Osteoblast (primary cell): ENCODE measurements at regions not wholly inside any gene's neighbourhood (a gene's known extent, or its start where the extent isn't known, plus 50 kb on each side); places are given as distances from the start of the nearest gene placed in this dataset.

Source experiments
- DNase-seq: peaks from one replicate; pipeline ENCODE4 v3.0.0; 2011; ENCODE audit warnings: low spot score, mixed read lengths; ENCODE audit not compliant: insufficient read length; ENCODE audit errors: missing footprints
- H2AFZ ChIP-seq: 2 replicates; pipeline ENCODE4 v1.6.0; 2011; ENCODE audit warnings: mild to moderate bottlenecking, low read length
- H3K27ac ChIP-seq: 2 replicates; pipeline ENCODE4 v1.5.1; 2011; ENCODE audit warnings: mild to moderate bottlenecking, low read depth, low read length, moderate library complexity
- H3K27me3 ChIP-seq: 2 replicates; pipeline ENCODE4 v1.6.0; 2012; ENCODE audit warnings: mild to moderate bottlenecking, control low read depth, inconsistent platforms, low read length, moderate library complexity; ENCODE audit not compliant: insufficient read depth
- H3K36me3 ChIP-seq: 2 replicates; pipeline ENCODE4 v1.5.1; 2011; ENCODE audit warnings: mild to moderate bottlenecking, low read length, control low read depth, moderate library complexity; ENCODE audit not compliant: insufficient read depth
- H3K4me1 ChIP-seq: 2 replicates; pipeline ENCODE4 v1.5.1; 2011; ENCODE audit warnings: mild to moderate bottlenecking, low read length, control low read depth, moderate library complexity; ENCODE audit not compliant: insufficient read depth
- H3K4me2 ChIP-seq: 2 replicates; pipeline ENCODE4 v1.6.0; 2011; ENCODE audit warnings: mild to moderate bottlenecking, low read length; ENCODE audit not compliant: insufficient read depth
- H3K4me3 ChIP-seq: fragments of 200-600 bp; sonication (generic); 3 replicates; pipeline ENCODE4 v1.5.1; 2012; ENCODE audit warnings: mild to moderate bottlenecking, low read length, inconsistent platforms; ENCODE audit not compliant: insufficient read depth
- H3K79me2 ChIP-seq: 2 replicates; pipeline ENCODE4 v1.6.0; 2012; ENCODE audit warnings: mild to moderate bottlenecking, low read length, control low read depth, inconsistent platforms; ENCODE audit not compliant: insufficient read depth
- H3K9me3 ChIP-seq: 2 replicates; pipeline ENCODE4 v1.5.1; 2011; ENCODE audit warnings: low read depth, low read length, control low read depth
- H4K20me1 ChIP-seq: 2 replicates; pipeline ENCODE4 v1.6.0; 2012; ENCODE audit warnings: mild to moderate bottlenecking, low read length, control low read depth; ENCODE audit not compliant: insufficient read depth
- TF ChIP-seq, protein P1 (sequence below): IDR thresholded peaks from 2 replicates; pipeline ENCODE4 v1.5.1; 2011; ENCODE audit warnings: mild to moderate bottlenecking, low read depth, low read length, moderate library complexity; ENCODE audit errors: extremely low read depth

DNA sequence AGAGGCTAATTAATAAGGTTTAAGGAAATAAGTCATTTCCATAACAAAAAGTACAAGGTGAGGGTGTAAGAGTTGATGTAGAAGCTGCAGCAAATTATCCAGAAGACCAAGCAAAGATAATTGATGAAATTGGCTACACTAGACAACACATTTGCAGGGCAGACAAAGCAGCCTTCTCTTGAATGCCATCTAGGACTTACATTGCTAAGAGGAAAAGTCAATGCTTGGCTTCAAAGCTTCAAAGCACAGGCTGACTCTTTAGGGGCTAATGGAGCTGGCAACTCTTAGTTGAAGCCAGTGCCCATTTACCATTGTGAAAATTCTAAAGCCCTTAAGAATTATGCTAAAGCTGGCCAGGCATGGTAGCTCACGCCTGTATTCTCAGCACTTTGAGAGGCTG, 728.6 kb upstream of the KLHL29 start:
- Histone ChIP-seq H3K9me3 (peaks cover 11% of the 10 kb centered on the region), H3K4me1 (no peaks in the 10 kb centered on the region), H3K4me2 (no peak overlapping the region), H3K36me3 (no peaks in the 10 kb centered on the region), H3K27me3 (no peaks in the 10 kb centered on the region), H3K4me3 (no peak overlapping the region), H3K27ac (no peak overlapping the region), H3K79me2 (no peaks in the 10 kb centered on the region), H4K20me1 (no peaks in the 10 kb centered on the region), H2AFZ (no peak overlapping the region)
- TF ChIP-seq, protein P1, sequence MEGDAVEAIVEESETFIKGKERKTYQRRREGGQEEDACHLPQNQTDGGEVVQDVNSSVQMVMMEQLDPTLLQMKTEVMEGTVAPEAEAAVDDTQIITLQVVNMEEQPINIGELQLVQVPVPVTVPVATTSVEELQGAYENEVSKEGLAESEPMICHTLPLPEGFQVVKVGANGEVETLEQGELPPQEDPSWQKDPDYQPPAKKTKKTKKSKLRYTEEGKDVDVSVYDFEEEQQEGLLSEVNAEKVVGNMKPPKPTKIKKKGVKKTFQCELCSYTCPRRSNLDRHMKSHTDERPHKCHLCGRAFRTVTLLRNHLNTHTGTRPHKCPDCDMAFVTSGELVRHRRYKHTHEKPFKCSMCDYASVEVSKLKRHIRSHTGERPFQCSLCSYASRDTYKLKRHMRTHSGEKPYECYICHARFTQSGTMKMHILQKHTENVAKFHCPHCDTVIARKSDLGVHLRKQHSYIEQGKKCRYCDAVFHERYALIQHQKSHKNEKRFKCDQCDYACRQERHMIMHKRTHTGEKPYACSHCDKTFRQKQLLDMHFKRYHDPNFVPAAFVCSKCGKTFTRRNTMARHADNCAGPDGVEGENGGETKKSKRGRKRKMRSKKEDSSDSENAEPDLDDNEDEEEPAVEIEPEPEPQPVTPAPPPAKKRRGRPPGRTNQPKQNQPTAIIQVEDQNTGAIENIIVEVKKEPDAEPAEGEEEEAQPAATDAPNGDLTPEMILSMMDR: no peak
- no peak for DNase-seq

DNA sequence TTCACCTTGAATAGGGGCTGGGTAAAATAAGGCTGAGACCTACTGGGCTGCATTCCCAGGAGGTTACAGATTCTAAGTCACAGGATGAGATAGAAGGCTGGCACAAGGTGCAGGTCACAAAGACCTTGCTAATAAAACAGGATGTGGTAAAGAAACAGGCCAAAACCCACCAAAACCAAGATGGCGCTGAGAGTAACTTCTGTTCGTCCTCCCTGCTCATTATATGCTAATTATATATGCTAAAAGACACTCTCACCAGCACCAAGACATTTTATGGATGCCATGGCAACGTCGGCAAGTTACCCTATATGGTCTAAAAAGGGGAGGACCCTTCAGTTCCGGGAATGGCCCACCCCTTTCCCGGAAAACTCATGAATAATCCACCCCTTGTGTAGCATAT, 711.5 kb upstream of the KLHL29 start:
- Histone ChIP-seq H4K20me1 (no peaks in the 10 kb centered on the region), H3K36me3 (no peaks in the 10 kb centered on the region), H3K27me3 (no peaks in the 10 kb centered on the region), H3K4me3 (no peak overlapping the region), H3K27ac (no peak overlapping the region), H3K79me2 (no peaks in the 10 kb centered on the region), H2AFZ (no peak overlapping the region), H3K9me3 (no peaks in the 10 kb centered on the region), H3K4me2 (no peak overlapping the region), H3K4me1 (no peaks in the 10 kb centered on the region)
- TF ChIP-seq, protein P1: no peak
- no peak for DNase-seq

DNA sequence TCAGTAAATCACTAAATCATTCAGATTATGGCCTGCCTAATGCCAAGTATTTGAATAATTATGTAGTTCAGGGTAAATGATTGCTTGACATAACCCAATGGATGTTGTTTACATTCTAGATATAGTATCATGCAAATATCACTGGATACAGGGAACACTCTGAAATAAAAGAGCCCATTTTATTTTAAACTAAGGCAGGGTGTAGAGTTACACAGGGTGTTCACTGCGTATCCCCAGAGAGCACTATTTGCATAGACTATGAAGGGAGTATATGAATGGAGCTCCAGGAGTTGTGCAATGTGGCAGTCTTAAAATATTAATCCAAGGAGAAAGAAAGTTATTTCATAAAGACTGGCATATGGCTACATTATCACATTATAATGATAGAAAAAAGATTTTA, 701.1 kb upstream of the KLHL29 start:
- no peaks in the 10 kb centered on the region for H3K27me3 ChIP-seq
- TF ChIP-seq, protein P1: no peak
- H3K9me3 ChIP-seq: no peaks in the 10 kb centered on the region
- H3K4me2 ChIP-seq: no peak overlapping the region
- no peak overlapping the region for H2AFZ ChIP-seq
- no peak overlapping the region for H3K27ac ChIP-seq
- H3K4me3 ChIP-seq: no peak overlapping the region
- H3K36me3 ChIP-seq: no peaks in the 10 kb centered on the region
- no peak for DNase-seq
- no peaks in the 10 kb centered on the region for H4K20me1 ChIP-seq
- no peaks in the 10 kb centered on the region for H3K79me2 ChIP-seq
- H3K4me1 ChIP-seq: no peaks in the 10 kb centered on the region

DNA sequence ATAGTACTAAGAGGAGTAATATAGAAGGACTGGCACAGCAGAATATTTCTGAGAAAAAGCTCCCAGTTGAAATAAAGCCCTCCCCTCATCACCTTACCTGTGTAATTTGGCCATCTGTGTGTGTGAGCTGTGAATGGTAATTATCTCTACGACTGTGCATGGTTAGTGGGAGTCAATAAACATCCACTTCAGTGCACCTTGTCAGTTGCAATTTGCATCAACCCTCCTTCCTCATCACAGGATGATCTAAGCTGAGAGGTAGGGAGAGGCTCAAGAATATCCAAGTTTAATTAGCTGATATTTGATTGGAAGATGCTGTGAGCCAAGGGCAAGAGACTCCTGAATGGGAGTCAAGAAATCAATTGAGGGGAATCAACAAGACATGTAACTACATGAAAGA, 694.9 kb upstream of the KLHL29 start:
- Histone ChIP-seq H3K4me1 (no peaks in the 10 kb centered on the region), H4K20me1 (no peaks in the 10 kb centered on the region), H3K9me3 (no peaks in the 10 kb centered on the region), H3K27me3 (no peaks in the 10 kb centered on the region), H2AFZ (no peak overlapping the region), H3K36me3 (no peaks in the 10 kb centered on the region), H3K4me3 (no peak overlapping the region), H3K27ac (no peak overlapping the region), H3K4me2 (no peak overlapping the region), H3K79me2 (no peaks in the 10 kb centered on the region)
- no peak for DNase-seq
- TF ChIP-seq, protein P1: no peak
